AG10803 (cell line): ENCODE measurements at regions not wholly inside any gene's neighbourhood (a gene's known extent, or its start where the extent isn't known, plus 50 kb on each side); places are given as distances from the start of the nearest gene placed in this dataset.

Experiments
- DNase-seq: peaks from one replicate; pipeline ENCODE4 v3.0.0; 2010; ENCODE audit warnings: low read depth
- H3K4me3 ChIP-seq: 2 replicates; pipeline ENCODE4 v1.5.1; 2011; ENCODE audit warnings: mild to moderate bottlenecking, low read length, control low read depth
- TF ChIP-seq, protein P1 (sequence below): conservative IDR thresholded peaks from 2 replicates; pipeline ENCODE4 v1.5.1; 2011; ENCODE audit warnings: mild to moderate bottlenecking, low read length, control low read depth, inconsistent platforms

- DNase-seq, result peak; percentile 31
- TF ChIP-seq, protein P1, sequence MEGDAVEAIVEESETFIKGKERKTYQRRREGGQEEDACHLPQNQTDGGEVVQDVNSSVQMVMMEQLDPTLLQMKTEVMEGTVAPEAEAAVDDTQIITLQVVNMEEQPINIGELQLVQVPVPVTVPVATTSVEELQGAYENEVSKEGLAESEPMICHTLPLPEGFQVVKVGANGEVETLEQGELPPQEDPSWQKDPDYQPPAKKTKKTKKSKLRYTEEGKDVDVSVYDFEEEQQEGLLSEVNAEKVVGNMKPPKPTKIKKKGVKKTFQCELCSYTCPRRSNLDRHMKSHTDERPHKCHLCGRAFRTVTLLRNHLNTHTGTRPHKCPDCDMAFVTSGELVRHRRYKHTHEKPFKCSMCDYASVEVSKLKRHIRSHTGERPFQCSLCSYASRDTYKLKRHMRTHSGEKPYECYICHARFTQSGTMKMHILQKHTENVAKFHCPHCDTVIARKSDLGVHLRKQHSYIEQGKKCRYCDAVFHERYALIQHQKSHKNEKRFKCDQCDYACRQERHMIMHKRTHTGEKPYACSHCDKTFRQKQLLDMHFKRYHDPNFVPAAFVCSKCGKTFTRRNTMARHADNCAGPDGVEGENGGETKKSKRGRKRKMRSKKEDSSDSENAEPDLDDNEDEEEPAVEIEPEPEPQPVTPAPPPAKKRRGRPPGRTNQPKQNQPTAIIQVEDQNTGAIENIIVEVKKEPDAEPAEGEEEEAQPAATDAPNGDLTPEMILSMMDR, result no peak
- no peak overlapping the region for H3K4me3 ChIP-seq
Measured at GRCh38 chr9:12956805-12957204, 182.0 kb downstream of the LURAP1L start.

DNA sequence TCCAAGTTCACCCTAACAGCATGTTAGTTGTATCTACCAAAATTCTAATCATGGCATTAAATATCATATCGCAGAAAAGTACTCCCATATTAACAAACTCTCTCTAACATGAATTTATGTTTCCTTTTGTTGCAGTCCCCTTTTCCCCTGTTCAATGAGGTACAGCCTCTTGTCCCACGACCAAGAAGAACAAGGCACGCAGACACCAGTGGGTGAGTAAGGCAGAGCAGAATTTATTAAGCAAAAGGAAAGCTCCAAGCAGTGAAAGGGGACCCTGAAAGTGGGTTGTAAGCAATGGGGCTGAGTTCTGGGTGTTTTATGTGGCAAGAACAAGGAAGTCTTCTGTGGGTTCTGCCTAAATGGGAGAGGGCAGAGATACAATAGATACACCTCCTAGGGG is 183.5 kb downstream of the LURAP1L start:
- TF ChIP-seq, protein P1, result no peak
- H3K4me3 ChIP-seq, result no peak overlapping the region
- no peak for DNase-seq

DNA sequence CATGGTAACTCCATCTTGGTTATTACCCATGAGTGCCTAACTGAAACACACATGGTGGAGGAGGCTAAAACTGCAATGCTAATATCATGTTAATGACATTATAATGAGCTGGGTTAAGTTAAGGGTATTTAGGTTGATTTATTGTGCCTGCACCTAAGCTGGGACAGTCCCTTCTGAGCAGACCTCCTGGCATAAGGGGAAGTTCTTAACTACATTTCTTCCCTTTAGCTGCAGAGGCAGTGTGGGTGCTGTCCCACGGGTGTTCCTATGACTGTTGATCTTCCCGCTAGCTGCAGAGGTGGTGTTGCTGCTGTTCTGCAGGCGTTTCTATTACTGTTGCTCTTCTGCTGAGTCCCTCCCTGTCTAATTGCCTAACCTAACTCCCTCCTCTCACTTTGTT is 183.9 kb downstream of the LURAP1L start:
- DNase-seq, result no peak
- TF ChIP-seq, protein P1, result no peak
- H3K4me3 ChIP-seq, result no peak overlapping the region

- H3K4me3 ChIP-seq, result no peak overlapping the region
- TF ChIP-seq, protein P1, result no peak
- no peak for DNase-seq
Measured at GRCh38 chr9:12961276-12961809, 186.5 kb downstream of the LURAP1L start.

DNA sequence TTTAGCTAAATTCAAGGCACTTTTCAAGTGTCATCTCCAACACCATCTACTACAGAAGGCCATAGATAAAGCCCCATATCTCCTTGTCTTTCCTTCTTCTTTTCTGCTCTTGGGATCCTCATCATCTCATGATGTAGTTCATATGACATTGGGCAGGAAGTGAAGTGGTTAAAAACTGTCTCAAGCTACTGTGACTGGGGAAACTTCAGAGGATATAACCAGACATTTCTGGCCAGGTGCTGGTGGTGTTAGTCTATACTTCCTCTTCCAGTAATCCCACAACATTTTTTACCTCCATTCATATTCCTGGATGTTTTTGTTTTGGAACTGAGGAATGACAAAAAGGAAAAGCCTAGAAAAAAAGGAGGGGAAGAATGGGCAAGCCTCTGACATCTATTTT is 188.7 kb downstream of the LURAP1L start:
- TF ChIP-seq, protein P1, result no peak
- DNase-seq, result no peak
- H3K4me3 ChIP-seq, result no peak overlapping the region

DNA sequence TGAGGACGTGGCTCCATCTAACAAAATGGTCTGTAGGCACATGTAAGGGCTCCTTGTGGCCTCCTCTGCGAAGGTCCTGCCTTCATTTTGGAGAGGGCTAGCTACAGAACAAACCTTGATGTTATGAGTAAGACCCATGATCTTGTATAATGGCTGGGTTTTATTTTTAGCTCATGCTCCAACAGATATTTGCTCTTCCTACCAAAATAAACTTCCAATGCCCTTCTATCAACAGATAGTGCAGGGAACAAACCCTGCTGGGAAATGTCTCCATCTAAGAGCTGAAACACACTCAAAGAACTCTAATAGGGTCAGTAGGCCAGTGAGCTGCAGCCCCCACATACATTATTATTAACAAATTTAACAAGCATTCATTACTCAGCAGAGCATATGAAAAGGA is 189.5 kb downstream of the LURAP1L start:
- no peak for DNase-seq
- no peak overlapping the region for H3K4me3 ChIP-seq
- TF ChIP-seq, protein P1, result no peak

- TF ChIP-seq, protein P1, result no peak
- no peak overlapping the region for H3K4me3 ChIP-seq
- DNase-seq, result no peak
Measured at GRCh38 chr9:12965303-12965702, 190.5 kb downstream of the LURAP1L start.
